ENCODE measurements at regions not wholly inside any gene's neighbourhood (a gene's known extent, or its start where the extent isn't known, plus 50 kb on each side); places are given as distances from the start of the nearest gene placed in this dataset.

DNA sequence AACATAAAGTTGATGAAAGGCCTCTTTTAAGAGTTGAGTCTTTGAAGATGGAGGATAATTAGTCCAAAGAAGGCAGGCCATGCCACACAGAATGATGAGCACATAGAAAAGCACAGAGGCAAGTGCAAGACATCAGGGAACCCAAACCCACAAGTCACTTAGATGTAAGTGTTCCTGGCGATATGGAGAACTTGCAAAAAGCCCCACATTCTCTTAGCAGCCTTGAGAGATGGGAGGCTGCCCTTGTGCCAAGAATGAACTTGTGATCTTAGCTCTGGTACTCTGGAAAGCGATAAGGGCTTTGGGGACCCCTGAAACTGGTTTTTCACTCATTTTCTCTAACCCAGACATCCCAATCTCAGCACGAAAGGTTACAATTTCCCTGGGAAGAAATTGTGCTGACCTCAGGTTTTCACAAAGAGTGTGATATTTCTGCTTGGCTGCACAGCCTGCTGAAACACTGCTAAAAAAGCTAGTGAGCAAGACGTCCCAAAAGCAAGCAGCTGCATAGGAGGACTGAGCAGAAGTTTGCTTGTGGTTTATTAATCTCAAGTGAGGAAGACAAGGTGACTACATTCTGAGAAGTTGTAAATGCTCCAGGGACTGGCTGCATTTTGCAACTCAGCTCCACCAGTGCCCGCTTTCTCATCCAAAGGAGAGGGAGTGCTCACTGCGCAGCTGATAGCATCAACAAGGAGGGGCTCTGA lies 496.9 kb upstream of the CAMK1G start:
- 82 to 85% methylated on average over 5 to 6 of the region's 6 CpGs for WGBS, 2 experiments (ENCODE audit: insufficient coverage in 1 of 2, insufficient read length in 1 of 2)
- H3K36me3 Mint-ChIP-seq (ENCODE audit: low read depth): no peaks in the 10 kb centered on the region
- H3K27ac Mint-ChIP-seq: no peak overlapping the region
- no peak overlapping the region for H3K4me3 Mint-ChIP-seq
- Histone ChIP-seq H3K36me3 (ENCODE audit: control insufficient read depth, insufficient read depth, low read length) (no peaks in the 10 kb centered on the region), H3K4me3 (ENCODE audit: low read length) (no peak overlapping the region), H3K9ac (ENCODE audit: extremely low read depth, low read length, poor library complexity, severe bottlenecking) (no peak overlapping the region), H3K9me3 (ENCODE audit: control insufficient read depth, low read length) (no peaks in the 10 kb centered on the region), H3K4me1 (ENCODE audit: control insufficient read depth, insufficient read depth, low read length) (peaks cover 3% of the 10 kb centered on the region), H3K27me3 (ENCODE audit: control insufficient read depth, insufficient read depth, low read length, poor library complexity, severe bottlenecking) (no peaks in the 10 kb centered on the region), H3K27ac (ENCODE audit: low read depth, low read length) (no peak overlapping the region)
- TF ChIP-seq, protein P1, sequence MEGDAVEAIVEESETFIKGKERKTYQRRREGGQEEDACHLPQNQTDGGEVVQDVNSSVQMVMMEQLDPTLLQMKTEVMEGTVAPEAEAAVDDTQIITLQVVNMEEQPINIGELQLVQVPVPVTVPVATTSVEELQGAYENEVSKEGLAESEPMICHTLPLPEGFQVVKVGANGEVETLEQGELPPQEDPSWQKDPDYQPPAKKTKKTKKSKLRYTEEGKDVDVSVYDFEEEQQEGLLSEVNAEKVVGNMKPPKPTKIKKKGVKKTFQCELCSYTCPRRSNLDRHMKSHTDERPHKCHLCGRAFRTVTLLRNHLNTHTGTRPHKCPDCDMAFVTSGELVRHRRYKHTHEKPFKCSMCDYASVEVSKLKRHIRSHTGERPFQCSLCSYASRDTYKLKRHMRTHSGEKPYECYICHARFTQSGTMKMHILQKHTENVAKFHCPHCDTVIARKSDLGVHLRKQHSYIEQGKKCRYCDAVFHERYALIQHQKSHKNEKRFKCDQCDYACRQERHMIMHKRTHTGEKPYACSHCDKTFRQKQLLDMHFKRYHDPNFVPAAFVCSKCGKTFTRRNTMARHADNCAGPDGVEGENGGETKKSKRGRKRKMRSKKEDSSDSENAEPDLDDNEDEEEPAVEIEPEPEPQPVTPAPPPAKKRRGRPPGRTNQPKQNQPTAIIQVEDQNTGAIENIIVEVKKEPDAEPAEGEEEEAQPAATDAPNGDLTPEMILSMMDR (conservative IDR thresholded peaks at IDR 0.05): no peak
- H3K9me3 Mint-ChIP-seq: peaks cover 9% of the 10 kb centered on the region
- H3K4me1 Mint-ChIP-seq: no peaks in the 10 kb centered on the region
- no peak for DNase-seq
- H3K27me3 Mint-ChIP-seq (ENCODE audit: insufficient read depth): no peaks in the 10 kb centered on the region

DNA sequence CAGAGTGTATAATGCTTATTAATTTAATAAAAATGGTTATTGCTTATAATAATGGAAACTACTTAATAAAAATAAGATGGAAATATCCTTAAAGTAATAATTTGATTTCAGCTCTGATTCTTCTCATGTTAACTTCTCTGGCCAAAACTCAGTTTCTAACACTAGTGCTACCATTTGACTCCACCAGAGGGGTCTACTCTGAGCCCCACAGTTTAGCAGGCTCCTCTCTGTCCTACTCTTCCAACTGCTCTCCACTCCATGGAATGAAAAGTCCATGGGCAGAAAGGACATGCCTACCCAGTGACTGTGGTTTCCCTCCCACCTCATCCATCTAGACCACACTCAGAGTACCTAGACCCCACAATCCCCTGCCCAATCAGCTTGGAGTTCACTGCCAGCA lies 489.1 kb upstream of the CAMK1G start:
- Mint-ChIP-seq H3K4me1 (peaks cover 25% of the 10 kb centered on the region), H3K27me3 (ENCODE audit: insufficient read depth) (no peaks in the 10 kb centered on the region), H3K9me3 (peaks cover 11% of the 10 kb centered on the region), H3K36me3 (ENCODE audit: low read depth) (no peaks in the 10 kb centered on the region), H3K4me3 (no peak overlapping the region), H3K27ac (no peak overlapping the region)
- no peak overlapping the region for H3K4me3 ChIP-seq (ENCODE audit: low read length)
- TF ChIP-seq, protein P1 (conservative IDR thresholded peaks at IDR 0.05): peak; percentile 72
- peaks cover 8% of the 10 kb centered on the region for H3K4me1 ChIP-seq (ENCODE audit: control insufficient read depth, insufficient read depth, low read length)
- H3K27ac ChIP-seq (ENCODE audit: low read depth, low read length): no peak overlapping the region
- no peaks in the 10 kb centered on the region for H3K27me3 ChIP-seq (ENCODE audit: control insufficient read depth, insufficient read depth, low read length, poor library complexity, severe bottlenecking)
- H3K9me3 ChIP-seq (ENCODE audit: control insufficient read depth, low read length): no peaks in the 10 kb centered on the region
- H3K9ac ChIP-seq (ENCODE audit: extremely low read depth, low read length, poor library complexity, severe bottlenecking): no peak overlapping the region
- H3K36me3 ChIP-seq (ENCODE audit: control insufficient read depth, insufficient read depth, low read length): no peaks in the 10 kb centered on the region
- peak; percentile 57 for DNase-seq

DNA sequence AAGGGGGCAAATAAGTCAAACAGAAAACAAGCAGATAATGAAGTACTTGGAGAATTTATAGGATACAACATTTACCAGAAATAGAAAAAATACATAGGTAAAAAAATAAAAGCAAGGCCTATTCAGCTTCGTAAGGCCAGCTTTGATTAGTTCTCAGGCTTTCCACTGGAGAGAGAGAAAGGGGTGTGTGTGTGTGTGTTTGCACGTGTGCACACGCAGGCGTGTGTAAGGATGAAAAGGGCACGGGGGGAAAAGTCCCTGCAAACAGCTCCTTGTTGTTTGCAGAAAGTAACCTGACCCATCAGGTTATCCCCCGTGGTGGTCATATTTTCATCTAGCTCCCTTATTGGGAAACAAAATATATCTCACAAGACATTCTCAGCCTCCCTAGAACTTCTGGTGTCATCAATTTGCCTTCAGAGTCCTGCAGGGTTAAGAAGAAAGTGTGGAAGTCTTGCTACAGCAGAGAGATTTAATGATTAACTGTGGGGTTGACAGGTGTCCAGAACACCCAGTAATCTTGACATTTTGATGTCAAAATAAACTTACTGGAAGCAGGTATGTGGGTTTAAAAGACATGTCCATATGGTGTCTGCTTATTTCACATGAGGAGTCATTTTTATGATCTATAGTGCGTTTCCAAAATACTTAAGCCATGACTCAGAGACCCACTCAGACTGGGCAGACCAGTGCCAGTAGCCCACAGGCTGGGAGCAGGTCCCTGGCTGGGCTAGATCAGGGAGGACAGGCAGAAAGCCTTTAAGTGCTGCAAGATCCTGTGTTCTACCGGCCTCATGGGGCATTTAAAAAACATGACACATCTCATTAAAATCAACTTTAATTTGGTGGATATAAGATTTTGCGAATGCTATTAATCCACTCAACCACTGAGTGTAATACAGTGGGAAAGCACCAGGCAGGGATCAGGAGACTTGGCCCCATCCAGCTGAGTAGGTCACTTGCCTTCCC lies 487.6 kb upstream of the CAMK1G start:
- Mint-ChIP-seq H3K36me3 (ENCODE audit: low read depth) (no peaks in the 10 kb centered on the region), H3K4me3 (no peak overlapping the region), H3K4me1 (peaks cover 30% of the 10 kb centered on the region), H3K9me3 (peaks cover 5% of the 10 kb centered on the region), H3K27me3 (ENCODE audit: insufficient read depth) (no peaks in the 10 kb centered on the region), H3K27ac (no peak overlapping the region)
- Histone ChIP-seq H3K4me1 (ENCODE audit: control insufficient read depth, insufficient read depth, low read length) (peaks cover 8% of the 10 kb centered on the region), H3K36me3 (ENCODE audit: control insufficient read depth, insufficient read depth, low read length) (no peaks in the 10 kb centered on the region), H3K27me3 (ENCODE audit: control insufficient read depth, insufficient read depth, low read length, poor library complexity, severe bottlenecking) (no peaks in the 10 kb centered on the region), H3K9ac (ENCODE audit: extremely low read depth, low read length, poor library complexity, severe bottlenecking) (no peak overlapping the region), H3K4me3 (ENCODE audit: low read length) (no peak overlapping the region), H3K9me3 (ENCODE audit: control insufficient read depth, low read length) (no peaks in the 10 kb centered on the region), H3K27ac (ENCODE audit: low read depth, low read length) (no peak overlapping the region)
- no peak for DNase-seq
- 83 to 90% methylated on average over 5 to 8 of the region's 9 CpGs for WGBS, 2 experiments (ENCODE audit: insufficient coverage in 1 of 2, insufficient read length in 1 of 2)
- TF ChIP-seq, protein P1 (conservative IDR thresholded peaks at IDR 0.05): no peak

Measured in endodermal cell (in vitro differentiated cells).